GM12872 (cell line): ENCODE measurements at regions not wholly inside any gene's neighbourhood (a gene's known extent, or its start where the extent isn't known, plus 50 kb on each side); places are given as distances from the start of the nearest gene placed in this dataset.
A peak's percentile ranks its signal among the peaks of the same experiment; 100 is the strongest.

Experiments used
- CTCF ChIP-seq: IDR thresholded peaks from 3 replicates; pipeline ENCODE4 v1.5.1; 2011; ENCODE audit warnings: low read depth, mild to moderate bottlenecking, low read length, moderate library complexity; ENCODE audit not compliant: insufficient read depth

DNA sequence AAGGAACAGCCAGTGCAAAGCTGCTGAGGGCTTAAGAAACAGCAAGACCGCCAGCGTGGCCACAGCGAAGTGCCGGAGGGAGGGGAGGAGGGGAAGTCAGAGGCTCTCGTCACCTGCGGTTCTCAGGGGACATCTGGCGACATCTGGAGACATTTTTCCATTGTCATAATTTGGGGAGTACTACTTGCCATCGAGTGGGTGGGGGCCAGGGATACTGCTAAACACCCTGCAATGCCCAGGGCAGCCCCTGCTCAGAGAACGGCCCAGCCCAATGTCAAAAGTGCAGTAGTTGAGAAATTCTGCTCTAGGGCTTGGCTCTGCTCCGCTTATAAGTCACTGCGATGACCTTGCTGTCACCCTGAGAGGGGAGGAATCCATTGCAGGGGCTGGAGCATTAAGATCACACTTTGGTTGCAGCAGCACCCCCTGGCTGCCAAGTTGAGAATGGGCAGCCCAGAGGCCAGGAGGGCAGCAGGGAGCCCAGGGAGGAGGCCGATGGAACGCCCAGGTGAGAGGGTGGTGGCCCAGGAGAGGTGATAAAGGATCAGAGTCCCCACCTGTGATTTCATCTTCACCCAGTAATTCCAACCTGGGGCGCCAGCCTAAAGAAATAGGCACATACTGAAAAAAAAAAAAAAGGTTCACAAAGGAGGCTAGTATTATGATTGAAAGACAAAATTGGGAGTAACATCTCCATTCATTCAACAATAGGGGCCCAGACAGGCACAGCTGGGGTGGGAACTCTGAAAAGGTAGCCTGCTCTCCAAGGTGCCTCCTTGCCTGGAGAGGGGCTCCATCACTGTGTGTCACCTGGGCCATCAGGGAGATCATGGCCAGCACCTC, 218.2 kb downstream of the BMP7 start:
- TF ChIP-seq CTCF: peak; percentile 73

DNA sequence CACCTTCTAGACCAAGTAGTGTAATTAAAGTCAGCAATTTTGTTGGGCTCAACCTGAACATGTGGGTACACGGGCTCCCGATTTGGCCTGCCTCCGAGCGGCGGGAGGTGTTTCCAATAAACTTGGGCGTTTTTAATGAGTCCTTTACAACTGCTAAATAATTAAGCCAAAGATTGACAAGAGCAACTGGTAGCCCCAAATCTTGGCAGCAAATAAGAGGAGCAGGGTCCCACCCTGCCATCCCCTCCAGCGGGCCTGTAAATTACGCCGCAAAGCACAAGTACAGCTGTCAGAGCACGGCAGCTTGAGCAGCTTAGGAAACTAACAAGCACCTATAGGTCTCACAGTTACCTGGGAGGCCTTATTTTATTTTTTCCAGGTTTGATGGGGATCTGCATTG, 217.1 kb downstream of the BMP7 start:
- no peak for TF ChIP-seq CTCF

- TF ChIP-seq CTCF: no peak
Measured at GRCh38 chr20:57051096-57051495, 215.3 kb downstream of the BMP7 start.

- TF ChIP-seq CTCF: no peak
Measured at GRCh38 chr20:57053067-57053466, 213.4 kb downstream of the BMP7 start.

DNA sequence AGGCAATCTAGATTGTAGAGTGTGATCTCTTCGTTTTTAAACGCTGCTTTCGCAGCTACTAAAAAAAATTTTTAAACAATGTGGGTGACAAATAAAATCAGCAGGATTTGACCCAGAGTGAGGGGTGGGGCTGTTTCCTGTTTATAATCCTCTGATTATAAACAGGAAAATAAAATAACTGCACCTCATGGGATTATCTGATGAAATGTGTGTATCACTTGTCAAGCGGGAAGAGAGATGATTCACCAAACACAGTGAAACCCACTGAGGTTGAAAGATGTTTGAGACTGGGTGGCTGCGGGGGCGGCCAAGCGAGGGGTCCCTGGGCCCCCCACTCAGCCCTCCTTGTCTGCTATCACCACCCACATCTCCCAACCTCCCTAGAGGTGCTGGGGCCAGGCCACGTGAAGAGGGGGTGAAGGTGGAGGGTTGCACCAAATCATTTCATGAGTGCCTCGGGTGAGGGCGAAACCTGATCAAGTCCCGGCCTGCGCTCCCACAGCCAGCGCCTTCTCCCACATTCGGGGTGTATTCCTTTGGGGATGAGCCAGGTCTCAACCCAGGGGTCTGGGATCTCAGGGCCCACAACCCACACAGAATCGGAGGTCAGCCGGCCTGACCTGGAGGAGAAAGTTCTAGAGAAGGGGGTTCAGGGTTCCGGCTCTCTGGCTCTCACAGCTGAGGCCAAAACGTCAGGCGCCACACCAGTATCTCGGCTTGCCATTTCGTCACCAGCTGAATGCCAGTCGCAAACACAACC, 212.5 kb downstream of the BMP7 start:
- no peak for TF ChIP-seq CTCF

DNA sequence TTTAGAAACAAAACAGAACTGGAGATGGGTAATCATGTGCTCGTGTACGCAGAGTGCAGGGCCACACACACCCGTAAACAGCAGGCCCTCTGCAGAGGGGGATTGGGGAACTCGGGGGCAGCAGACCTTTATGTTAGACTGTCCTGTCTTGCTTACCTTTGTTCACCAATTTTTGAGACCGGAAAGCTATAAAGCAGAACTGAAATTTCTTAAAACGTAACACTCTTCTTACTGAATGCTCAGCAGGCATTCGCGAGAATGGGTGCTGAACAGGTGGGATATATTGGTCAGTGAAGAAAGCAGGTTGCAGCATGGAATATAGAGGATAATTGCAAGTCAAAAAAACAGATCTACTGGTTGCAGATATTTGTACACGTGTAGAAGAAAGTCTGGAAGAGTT, 211.1 kb downstream of the BMP7 start:
- no peak for TF ChIP-seq CTCF

DNA sequence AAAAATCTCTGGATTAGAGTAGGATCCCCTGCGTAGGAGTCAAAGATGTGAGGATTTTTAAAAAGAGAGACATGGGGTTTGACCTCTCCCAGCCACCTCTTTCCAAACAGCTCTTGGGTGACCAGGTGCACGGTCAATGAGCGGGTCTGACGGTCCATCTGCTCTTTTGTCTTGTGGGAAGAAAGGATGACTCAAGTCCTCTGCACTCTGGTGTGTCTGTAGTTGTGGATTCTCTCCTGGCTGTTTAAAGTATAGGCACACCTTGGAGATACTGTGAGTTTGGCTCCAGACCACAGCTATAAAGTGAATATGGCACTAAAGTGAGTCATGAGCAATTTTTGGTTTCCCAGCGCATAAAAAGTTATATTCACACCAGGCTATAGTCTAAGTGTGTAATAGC, 209.8 kb downstream of the BMP7 start:
- TF ChIP-seq CTCF: no peak
